ENCODE measurements at regions not wholly inside any gene's neighbourhood (a gene's known extent, or its start where the extent isn't known, plus 50 kb on each side); places are given as distances from the start of the nearest gene placed in this dataset.

- Histone ChIP-seq H3K9ac (ENCODE audit: insufficient read depth, low read depth, low read length) (no peak overlapping the region), H3K4me2 (ENCODE audit: low read depth, low read length) (no peak overlapping the region), H3K27ac (ENCODE audit: extremely low read length, insufficient read depth, low read length) (no peak overlapping the region), H3K9me3 (ENCODE audit: low read length) (no peaks in the 10 kb centered on the region), H3K4me3 (replicated peaks in 1 of 3; ENCODE audit: insufficient read depth in 1 of 3, low read depth in 2 of 3, low read length in 3 of 3) (no peak overlapping the region), H3K36me3 (replicated peaks in 1 of 2; ENCODE audit: control insufficient read depth in 1 of 2, insufficient read depth in 2 of 2, low read length in 2 of 2) (no peaks in the 10 kb centered on the region), H3K79me2 (ENCODE audit: insufficient read depth, low read length) (no peaks in the 10 kb centered on the region), H2AFZ (ENCODE audit: low read length) (no peak overlapping the region), H4K20me1 (ENCODE audit: insufficient read depth, low read length) (no peaks in the 10 kb centered on the region), H3K4me1 (ENCODE audit: insufficient read depth, low read length) (no peaks in the 10 kb centered on the region), H3K27me3 (ENCODE audit: control insufficient read depth in 1 of 2, insufficient read depth in 2 of 2, low read length in 2 of 2) (no peaks in the 10 kb centered on the region)
- ChIA-PET POLR2A (no interaction called here), CTCF (ENCODE audit: low intra/inter-chr PET ratio, low total read pairs) (no interaction called here)
- BruUV-seq (replicated peaks): no TSS peak
- in situ Hi-C loops (cut with HindIII; ENCODE audit: extremely low pct_ligation_motif_present, low pct_unique_long_range_greater_than_20kb) (no loop called here), intact Hi-C loops (cut with micrococcal nuclease; ENCODE audit: unreplicated experiment) (no loop called here)
- no peak for ATAC-seq
- no peak for TF ChIP-seq MXD4 (CRISPR knock-in tag; IDR thresholded peaks at IDR 0.05)
- TF ChIP-seq SMC3 (IDR thresholded peaks at IDR 0.05; ENCODE audit: low read length): no peak
- no peak for TF ChIP-seq ZBTB37 (CRISPR knock-in tag; IDR thresholded peaks at IDR 0.05)
- TF ChIP-seq ZNF564 (CRISPR knock-in tag; IDR thresholded peaks at IDR 0.05): no peak
- no peak for TF ChIP-seq JUN (CRISPR knock-in tag; IDR thresholded peaks at IDR 0.05)
- no peak for TF ChIP-seq IRF1 (CRISPR knock-in tag; IDR thresholded peaks at IDR 0.05; ENCODE audit: low read depth)
- TF ChIP-seq ZNF556 (CRISPR knock-in tag; IDR thresholded peaks at IDR 0.05; ENCODE audit: borderline replicate concordance): no peak
- no peak for TF ChIP-seq TBX2 (CRISPR knock-in tag; IDR thresholded peaks at IDR 0.05; ENCODE audit: borderline replicate concordance)
- TF ChIP-seq ZNF563 (CRISPR knock-in tag; IDR thresholded peaks at IDR 0.05): no peak
- no peak for TF ChIP-seq ZNF333 (CRISPR knock-in tag; IDR thresholded peaks at IDR 0.05; ENCODE audit: borderline replicate concordance)
- no peak for TF ChIP-seq PAWR (CRISPR knock-in tag; IDR thresholded peaks at IDR 0.05; ENCODE audit: borderline replicate concordance)
- no peak for TF ChIP-seq KDM5A (IDR thresholded peaks at IDR 0.05; ENCODE audit: borderline replicate concordance, low read length)
- TF ChIP-seq HOXA3 (CRISPR knock-in tag; IDR thresholded peaks at IDR 0.05): no peak
- no peak for TF ChIP-seq ZNF160 (CRISPR knock-in tag; IDR thresholded peaks at IDR 0.05)
- no peak for TF ChIP-seq ZSCAN21 (CRISPR knock-in tag; IDR thresholded peaks at IDR 0.05; ENCODE audit: borderline replicate concordance)
- no peak for TF ChIP-seq MEF2D (CRISPR knock-in tag; IDR thresholded peaks at IDR 0.05)
- TF ChIP-seq RELA (CRISPR knock-in tag; IDR thresholded peaks at IDR 0.05): no peak
- no peak for TF ChIP-seq ZNF883 (CRISPR knock-in tag; IDR thresholded peaks at IDR 0.05; ENCODE audit: not compliant biosample characterization)
- DNase-seq (ENCODE audit: low spot score): no peak
- 72% methylated on average over 3 of the region's 3 CpGs for WGBS (ENCODE audit: low lambda C conversion rate)
- no peak for FAIRE-seq
Observed at GRCh38 chr13:47413112-47413511, 516.3 kb upstream of the HTR2A start.

Measured in HepG2 (cell line).